Neural cell (in vitro differentiated cells): ENCODE measurements at regions not wholly inside any gene's neighbourhood (a gene's known extent, or its start where the extent isn't known, plus 50 kb on each side); places are given as distances from the start of the nearest gene placed in this dataset.

ENCODE experiments used
- H2AFZ ChIP-seq: fragments of 200-600, 300-800 bp; sonication (generic), shearing (Covaris generic); 2 replicates; pipeline ENCODE4 v1.6.0; 2014; ENCODE audit warnings: low read depth, mild to moderate bottlenecking, antibody characterized with exemption, low read length, moderate library complexity
- H3F3A ChIP-seq: fragments of 200-600 bp; shearing (Covaris generic); 2 replicates; pipeline ENCODE4 v1.6.1; 2016; ENCODE audit warnings: mild to moderate bottlenecking, moderate library complexity, mixed read lengths, antibody characterized with exemption, low read length; ENCODE audit not compliant: insufficient read depth, poor library complexity, severe bottlenecking
- H3K27ac ChIP-seq: fragments of 200-600, 300-800 bp; sonication (generic), shearing (Covaris generic); 2 replicates; pipeline ENCODE4 v1.5.1; 2014; ENCODE audit warnings: mild to moderate bottlenecking, low read length, moderate library complexity
- H3K27me3 ChIP-seq: fragments of 300-800, 200-600 bp; sonication (generic), shearing (Covaris generic); 2 replicates; pipeline ENCODE4 v1.6.0; 2014; ENCODE audit warnings: mild to moderate bottlenecking, low read depth, low read length, moderate library complexity; ENCODE audit not compliant: insufficient read depth
- H3K36me3 ChIP-seq: fragments of 300-800, 200-600 bp; sonication (generic), shearing (Covaris generic); 2 replicates; pipeline ENCODE4 v1.5.1; 2014; ENCODE audit warnings: mild to moderate bottlenecking, antibody characterized with exemption, low read length, moderate library complexity; ENCODE audit not compliant: insufficient read depth
- H3K4me2 ChIP-seq: fragments of 300-800, 200-600 bp; sonication (generic), shearing (Covaris generic); 2 replicates; pipeline ENCODE4 v1.6.0; 2014; ENCODE audit warnings: mild to moderate bottlenecking, low read length
- H3K4me3 ChIP-seq: fragments of 300-800, 200-600 bp; sonication (generic), shearing (Covaris generic); 2 replicates; pipeline ENCODE4 v1.5.1; 2014; ENCODE audit warnings: mild to moderate bottlenecking, low read length, moderate library complexity
- H3K79me2 ChIP-seq: fragments of 200-600 bp; shearing (Covaris generic); replicated peaks from 2 replicates; pipeline ENCODE4 v1.6.0; 2014; ENCODE audit warnings: mild to moderate bottlenecking, low read length, moderate library complexity; ENCODE audit not compliant: insufficient read depth
- H3K9ac ChIP-seq: fragments of 300-800, 200-600 bp; sonication (generic), shearing (Covaris generic); 2 replicates; pipeline ENCODE4 v1.6.1; 2016; ENCODE audit warnings: mild to moderate bottlenecking, low read length, mixed read lengths
- H3K9me2 ChIP-seq: fragments of 200-600 bp; shearing (Covaris generic); 2 replicates; pipeline ENCODE4 v1.6.1; 2016; ENCODE audit warnings: mild to moderate bottlenecking, low read length, mixed read lengths; ENCODE audit not compliant: insufficient read depth
- H3K9me3 ChIP-seq: fragments of 200-600, 300-800 bp; sonication (generic), shearing (Covaris generic); 2 replicates; pipeline ENCODE4 v1.6.1; 2016; ENCODE audit warnings: mild to moderate bottlenecking, mixed run types, low read length, moderate library complexity, mixed read lengths
- H4K20me1 ChIP-seq: fragments of 200-600 bp; shearing (Covaris generic); 2 replicates; pipeline ENCODE4 v1.6.1; 2016; ENCODE audit warnings: mild to moderate bottlenecking, mixed run types; ENCODE audit not compliant: insufficient read depth
- EP300 ChIP-seq: fragments of 450-650 bp; conservative IDR thresholded peaks from 2 replicates; pipeline ENCODE4 v1.6.1; 2014; ENCODE audit warnings: antibody characterized with exemption, mild to moderate bottlenecking, moderate library complexity; ENCODE audit not compliant: poor library complexity, severe bottlenecking
- EZH2 ChIP-seq: fragments of 200-600, 300-800 bp; shearing (Covaris generic), sonication (generic); IDR thresholded peaks from 2 replicates; pipeline ENCODE4 v1.6.1; 2014; ENCODE audit warnings: antibody characterized with exemption, low read length, borderline replicate concordance, mild to moderate bottlenecking; ENCODE audit not compliant: insufficient read depth, poor library complexity, severe bottlenecking
- MXI1 ChIP-seq: fragments of 450-650 bp; conservative IDR thresholded peaks from 2 replicates; pipeline ENCODE4 v1.6.1; 2014; ENCODE audit warnings: antibody characterized with exemption, mild to moderate bottlenecking; ENCODE audit not compliant: poor library complexity, severe bottlenecking
- POLR2AphosphoS5 ChIP-seq: IDR thresholded peaks from 2 replicates; pipeline ENCODE4 v1.6.1; 2012
- RAD21 ChIP-seq: fragments of 450-650 bp; conservative IDR thresholded peaks from 2 replicates; pipeline ENCODE4 v1.6.1; 2014; ENCODE audit warnings: antibody characterized with exemption, mild to moderate bottlenecking, moderate library complexity
- SMC3 ChIP-seq: fragments of 450-650 bp; conservative IDR thresholded peaks from 2 replicates; pipeline ENCODE4 v1.6.1; 2014; ENCODE audit warnings: antibody characterized with exemption, mild to moderate bottlenecking, moderate library complexity; ENCODE audit not compliant: poor library complexity
- TAF1 ChIP-seq: IDR thresholded peaks from 2 replicates; pipeline ENCODE4 v1.6.1; 2012; ENCODE audit warnings: low read depth
- TF ChIP-seq, protein P1 (sequence below): fragments of 450-650 bp; IDR thresholded peaks from 2 replicates; pipeline ENCODE4 v1.5.1; 2014; ENCODE audit warnings: antibody characterized with exemption, mild to moderate bottlenecking, moderate library complexity; ENCODE audit not compliant: poor library complexity, severe bottlenecking
- TF ChIP-seq, protein P2 (sequence below): IDR thresholded peaks from 2 replicates; pipeline ENCODE4 v1.6.1; 2012; ENCODE audit warnings: borderline replicate concordance

DNA sequence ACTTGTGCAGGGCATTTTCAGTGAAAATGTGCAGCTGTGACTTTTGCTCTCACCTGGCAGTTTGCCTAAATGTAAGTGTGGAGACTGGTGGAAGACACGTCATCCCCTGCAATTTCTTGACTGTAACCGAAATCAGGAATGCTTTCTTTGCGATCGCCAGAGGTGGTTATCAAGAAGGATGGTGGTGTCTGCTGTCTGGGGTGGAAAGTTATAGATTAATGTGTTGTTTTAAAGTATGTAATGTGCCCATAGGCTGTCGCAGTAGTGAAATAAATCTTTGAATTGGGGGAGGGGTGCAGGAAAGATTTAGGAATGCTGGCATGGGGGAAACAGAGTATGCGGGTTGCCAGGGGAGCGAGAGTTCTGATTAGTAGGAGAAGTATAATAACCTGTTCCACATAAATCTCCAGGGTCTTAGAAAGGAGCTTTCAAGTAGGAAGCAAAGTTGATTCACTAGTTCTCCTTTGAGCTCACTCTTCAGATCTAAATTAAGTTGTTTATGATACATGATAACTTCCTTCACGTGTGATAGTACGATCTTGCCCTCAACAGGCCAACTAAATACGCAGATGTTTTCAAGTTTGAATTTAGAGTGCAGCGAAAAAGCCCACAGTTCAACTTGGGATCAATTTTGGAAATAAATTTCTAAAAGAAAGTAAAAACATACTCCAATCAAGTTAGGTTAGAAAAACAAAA is 1520.0 kb upstream of the SLC10A2 start:
- H3F3A ChIP-seq, result no peaks in the 10 kb centered on the region
- no peak overlapping the region for H3K9ac ChIP-seq
- no peak overlapping the region for H3K27ac ChIP-seq
- H4K20me1 ChIP-seq, result no peaks in the 10 kb centered on the region
- no peaks in the 10 kb centered on the region for H3K79me2 ChIP-seq
- no peak overlapping the region for H3K4me2 ChIP-seq
- H3K4me3 ChIP-seq, result no peak overlapping the region
- no peak overlapping the region for H2AFZ ChIP-seq
- no peaks in the 10 kb centered on the region for H3K27me3 ChIP-seq
- no peaks in the 10 kb centered on the region for H3K9me2 ChIP-seq
- H3K36me3 ChIP-seq, result no peaks in the 10 kb centered on the region
- TF ChIP-seq MXI1 (no peak), SMC3 (no peak), TAF1 (no peak), EZH2 (no peak), RAD21 (no peak), POLR2AphosphoS5 (no peak), EP300 (no peak)
- TF ChIP-seq, protein P1, sequence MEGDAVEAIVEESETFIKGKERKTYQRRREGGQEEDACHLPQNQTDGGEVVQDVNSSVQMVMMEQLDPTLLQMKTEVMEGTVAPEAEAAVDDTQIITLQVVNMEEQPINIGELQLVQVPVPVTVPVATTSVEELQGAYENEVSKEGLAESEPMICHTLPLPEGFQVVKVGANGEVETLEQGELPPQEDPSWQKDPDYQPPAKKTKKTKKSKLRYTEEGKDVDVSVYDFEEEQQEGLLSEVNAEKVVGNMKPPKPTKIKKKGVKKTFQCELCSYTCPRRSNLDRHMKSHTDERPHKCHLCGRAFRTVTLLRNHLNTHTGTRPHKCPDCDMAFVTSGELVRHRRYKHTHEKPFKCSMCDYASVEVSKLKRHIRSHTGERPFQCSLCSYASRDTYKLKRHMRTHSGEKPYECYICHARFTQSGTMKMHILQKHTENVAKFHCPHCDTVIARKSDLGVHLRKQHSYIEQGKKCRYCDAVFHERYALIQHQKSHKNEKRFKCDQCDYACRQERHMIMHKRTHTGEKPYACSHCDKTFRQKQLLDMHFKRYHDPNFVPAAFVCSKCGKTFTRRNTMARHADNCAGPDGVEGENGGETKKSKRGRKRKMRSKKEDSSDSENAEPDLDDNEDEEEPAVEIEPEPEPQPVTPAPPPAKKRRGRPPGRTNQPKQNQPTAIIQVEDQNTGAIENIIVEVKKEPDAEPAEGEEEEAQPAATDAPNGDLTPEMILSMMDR, result no peak
- TF ChIP-seq, protein P2, sequence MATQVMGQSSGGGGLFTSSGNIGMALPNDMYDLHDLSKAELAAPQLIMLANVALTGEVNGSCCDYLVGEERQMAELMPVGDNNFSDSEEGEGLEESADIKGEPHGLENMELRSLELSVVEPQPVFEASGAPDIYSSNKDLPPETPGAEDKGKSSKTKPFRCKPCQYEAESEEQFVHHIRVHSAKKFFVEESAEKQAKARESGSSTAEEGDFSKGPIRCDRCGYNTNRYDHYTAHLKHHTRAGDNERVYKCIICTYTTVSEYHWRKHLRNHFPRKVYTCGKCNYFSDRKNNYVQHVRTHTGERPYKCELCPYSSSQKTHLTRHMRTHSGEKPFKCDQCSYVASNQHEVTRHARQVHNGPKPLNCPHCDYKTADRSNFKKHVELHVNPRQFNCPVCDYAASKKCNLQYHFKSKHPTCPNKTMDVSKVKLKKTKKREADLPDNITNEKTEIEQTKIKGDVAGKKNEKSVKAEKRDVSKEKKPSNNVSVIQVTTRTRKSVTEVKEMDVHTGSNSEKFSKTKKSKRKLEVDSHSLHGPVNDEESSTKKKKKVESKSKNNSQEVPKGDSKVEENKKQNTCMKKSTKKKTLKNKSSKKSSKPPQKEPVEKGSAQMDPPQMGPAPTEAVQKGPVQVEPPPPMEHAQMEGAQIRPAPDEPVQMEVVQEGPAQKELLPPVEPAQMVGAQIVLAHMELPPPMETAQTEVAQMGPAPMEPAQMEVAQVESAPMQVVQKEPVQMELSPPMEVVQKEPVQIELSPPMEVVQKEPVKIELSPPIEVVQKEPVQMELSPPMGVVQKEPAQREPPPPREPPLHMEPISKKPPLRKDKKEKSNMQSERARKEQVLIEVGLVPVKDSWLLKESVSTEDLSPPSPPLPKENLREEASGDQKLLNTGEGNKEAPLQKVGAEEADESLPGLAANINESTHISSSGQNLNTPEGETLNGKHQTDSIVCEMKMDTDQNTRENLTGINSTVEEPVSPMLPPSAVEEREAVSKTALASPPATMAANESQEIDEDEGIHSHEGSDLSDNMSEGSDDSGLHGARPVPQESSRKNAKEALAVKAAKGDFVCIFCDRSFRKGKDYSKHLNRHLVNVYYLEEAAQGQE, result no peak
- no peaks in the 10 kb centered on the region for H3K9me3 ChIP-seq

DNA sequence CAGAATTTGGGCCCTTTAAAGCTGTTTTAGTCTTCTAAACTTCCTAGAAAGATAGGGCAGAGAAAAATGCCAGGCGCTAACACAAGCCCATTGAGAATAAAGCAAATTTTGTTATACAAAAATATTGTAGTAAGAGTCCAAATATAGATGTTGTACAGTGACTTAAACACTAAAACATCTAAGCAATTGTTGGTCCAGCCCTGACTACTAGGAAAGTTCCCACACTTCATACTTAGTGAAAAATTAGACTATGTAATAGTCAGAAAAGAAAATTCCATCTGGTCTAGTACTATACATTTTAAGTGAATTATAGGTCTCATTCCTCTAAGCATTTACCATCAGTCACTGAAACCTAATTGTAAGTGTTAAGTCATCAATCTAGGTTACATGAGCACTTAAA is 1518.3 kb upstream of the SLC10A2 start:
- Histone ChIP-seq H3K4me3 (no peak overlapping the region), H3K9ac (no peak overlapping the region), H4K20me1 (no peaks in the 10 kb centered on the region), H3K27ac (no peak overlapping the region), H3K79me2 (no peaks in the 10 kb centered on the region), H3K4me2 (no peak overlapping the region), H3K36me3 (no peaks in the 10 kb centered on the region), H3K9me3 (no peaks in the 10 kb centered on the region), H3F3A (no peaks in the 10 kb centered on the region), H2AFZ (no peak overlapping the region), H3K9me2 (no peaks in the 10 kb centered on the region), H3K27me3 (no peaks in the 10 kb centered on the region)
- TF ChIP-seq EZH2 (no peak), RAD21 (no peak), MXI1 (no peak)

GRCh38 chr13:104580931-104581330 is 1514.7 kb upstream of the SLC10A2 start:
- H3F3A ChIP-seq, result no peaks in the 10 kb centered on the region
- TF ChIP-seq POLR2AphosphoS5, result no peak

More at GRCh38 chr13:104580931-104581330, 1514.7 kb upstream of the SLC10A2 start:
- no peaks in the 10 kb centered on the region for H3K27me3 ChIP-seq
- H4K20me1 ChIP-seq, result no peaks in the 10 kb centered on the region
- H3K9ac ChIP-seq, result no peak overlapping the region
- no peaks in the 10 kb centered on the region for H3K36me3 ChIP-seq
- no peaks in the 10 kb centered on the region for H3K9me2 ChIP-seq
- no peak overlapping the region for H3K4me2 ChIP-seq
- no peak overlapping the region for H2AFZ ChIP-seq
- no peaks in the 10 kb centered on the region for H3K9me3 ChIP-seq
- H3K27ac ChIP-seq, result no peak overlapping the region
- H3K4me3 ChIP-seq, result no peak overlapping the region
- H3K79me2 ChIP-seq, result no peaks in the 10 kb centered on the region
